Adrenal gland (tissue), 9 donors: ENCODE measurements at regions not wholly inside any gene's neighbourhood (a gene's known extent, or its start where the extent isn't known, plus 50 kb on each side); places are given as distances from the start of the nearest gene placed in this dataset.
"Not testable (repeated sequence)": the region's sequence is repeated elsewhere in the genome, so short reads cannot be mapped to it uniquely, and the experiment has no call there.

Source experiments
- DNase-seq, 7 donors: peaks; one replicate each; pipeline ENCODE4 v3.0.0-alpha.2; 2019 to 2020
- H3K27ac ChIP-seq, 5 donors: fragments of 200-600 bp; sonication (generic) in 4 of 5; 1 replicate in 3 of 5; 2 replicates in 2 of 5; pipeline versions ENCODE4 v1.5.1 to v1.8.0; 2016 to 2020; ENCODE audit warnings: mild to moderate bottlenecking in 1 of 5
- H3K27me3 ChIP-seq: fragments of 200-600 bp; 2 replicates; pipeline ENCODE4 v1.8.0; 2021
- H3K36me3 ChIP-seq, 2 donors: fragments of 200-600 bp; replicated peaks in 1 of 2; 1 replicate in 1 of 2; 2 replicates in 1 of 2; pipeline versions ENCODE4 v1.5.1 to v1.8.0; 2018 to 2022
- H3K4me1 ChIP-seq, 2 donors: fragments of 200-600 bp; replicated peaks in 1 of 2; 1 replicate in 1 of 2; 2 replicates in 1 of 2; pipeline versions ENCODE4 v1.5.1 to v1.8.0; 2018 to 2021
- H3K4me3 ChIP-seq, 4 donors: fragments of 200-600 bp; sonication (generic) in 3 of 4; one replicate each; pipeline ENCODE4 v1.5.1; 2016 to 2018
- H3K9me3 ChIP-seq, 3 donors: fragments of 200-600 bp; sonication (generic) in 1 of 3; replicated peaks in 1 of 3; 1 replicate in 2 of 3; 2 replicates in 1 of 3; pipeline versions ENCODE4 v1.5.1 to v1.8.0; 2016 to 2021
- POLR2A ChIP-seq, 2 donors: fragments of 450-650 bp; IDR thresholded peaks; one replicate each; pipeline ENCODE4 v1.6.1; 2017; ENCODE audit warnings: antibody characterized with exemption in 2 of 2, mild to moderate bottlenecking in 2 of 2, moderate library complexity in 1 of 2
- WGBS, 4 donors: extraction: QIAGEN DNeasy Blood & Tissue Kit in 2 of 4; methylation state at CpG; one replicate each; pipeline versions ENCODE4 v1.1.5 to v1.1.7; 2013 to 2017; 5-methylcytosine and 5-hydroxymethylcytosine counted together
- intact Hi-C, 2 donors: fragments of 100-400 bp; cut with DNase I; formaldehyde crosslinking; loops; one replicate each; pipeline versions ENCODE4 v1.14.1 to v1.15.0; 2022 to 2023
- TF ChIP-seq, protein P1 (sequence below), 6 experiments: fragments of 450-650 bp in 4 of 6; fragments of 200-600 bp in 2 of 6; sonication (generic) in 1 of 6; IDR thresholded peaks; 1 replicate in 5 of 6; 2 replicates in 1 of 6; pipeline versions ENCODE4 v1.5.1 to v1.8.0; 2016 to 2021; ENCODE audit warnings: antibody characterized with exemption in 6 of 6, mild to moderate bottlenecking in 2 of 6, moderate library complexity in 1 of 6
- donor health status: healthy with polysubstance abuse.
- donor health status: Bipolar disorder and iron deficiency.
- donor health status: DM: yes; HTN: yes; CAD: no.
- donor health status: DM: no; HTN: no; CAD: no.
- donor health status: DM: no; HTN: no; CAD: no.

DNA sequence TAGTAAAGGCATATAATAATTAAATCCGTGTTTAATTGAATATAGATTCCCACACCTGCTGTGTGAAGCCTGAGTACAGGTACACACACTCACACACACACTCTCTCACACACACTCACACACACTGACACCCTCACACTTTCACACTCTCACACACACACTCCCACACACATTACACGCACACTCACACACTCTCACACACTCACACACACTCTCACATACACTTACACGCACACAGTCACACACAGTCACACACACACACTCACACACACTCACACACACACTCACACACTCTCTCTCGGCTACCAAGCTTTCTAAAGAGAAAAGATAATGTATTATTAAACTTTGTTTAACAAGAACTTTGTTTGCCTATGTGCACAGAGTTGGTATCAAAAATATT, 195.1 kb upstream of the CTNND2 start:
- intact Hi-C loops = no loop called here
- H3K27me3 ChIP-seq = no peaks in the 10 kb centered on the region
- WGBS, 4 donors = 63 to 70% (median 68%) methylated on average over 4 of the region's 4 CpGs
- DNase-seq = no peak
- H3K27ac ChIP-seq = no peak overlapping the region
- H3K4me3 ChIP-seq = no peak overlapping the region
- TF ChIP-seq, protein P1, sequence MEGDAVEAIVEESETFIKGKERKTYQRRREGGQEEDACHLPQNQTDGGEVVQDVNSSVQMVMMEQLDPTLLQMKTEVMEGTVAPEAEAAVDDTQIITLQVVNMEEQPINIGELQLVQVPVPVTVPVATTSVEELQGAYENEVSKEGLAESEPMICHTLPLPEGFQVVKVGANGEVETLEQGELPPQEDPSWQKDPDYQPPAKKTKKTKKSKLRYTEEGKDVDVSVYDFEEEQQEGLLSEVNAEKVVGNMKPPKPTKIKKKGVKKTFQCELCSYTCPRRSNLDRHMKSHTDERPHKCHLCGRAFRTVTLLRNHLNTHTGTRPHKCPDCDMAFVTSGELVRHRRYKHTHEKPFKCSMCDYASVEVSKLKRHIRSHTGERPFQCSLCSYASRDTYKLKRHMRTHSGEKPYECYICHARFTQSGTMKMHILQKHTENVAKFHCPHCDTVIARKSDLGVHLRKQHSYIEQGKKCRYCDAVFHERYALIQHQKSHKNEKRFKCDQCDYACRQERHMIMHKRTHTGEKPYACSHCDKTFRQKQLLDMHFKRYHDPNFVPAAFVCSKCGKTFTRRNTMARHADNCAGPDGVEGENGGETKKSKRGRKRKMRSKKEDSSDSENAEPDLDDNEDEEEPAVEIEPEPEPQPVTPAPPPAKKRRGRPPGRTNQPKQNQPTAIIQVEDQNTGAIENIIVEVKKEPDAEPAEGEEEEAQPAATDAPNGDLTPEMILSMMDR (IDR thresholded peaks at IDR 0.05) = no peak
- TF ChIP-seq POLR2A (IDR thresholded peaks at IDR 0.05) = no peak
- no peaks in the 10 kb centered on the region for H3K36me3 ChIP-seq
- H3K4me1 ChIP-seq = no peaks in the 10 kb centered on the region
- no peaks in the 10 kb centered on the region for H3K9me3 ChIP-seq

DNA sequence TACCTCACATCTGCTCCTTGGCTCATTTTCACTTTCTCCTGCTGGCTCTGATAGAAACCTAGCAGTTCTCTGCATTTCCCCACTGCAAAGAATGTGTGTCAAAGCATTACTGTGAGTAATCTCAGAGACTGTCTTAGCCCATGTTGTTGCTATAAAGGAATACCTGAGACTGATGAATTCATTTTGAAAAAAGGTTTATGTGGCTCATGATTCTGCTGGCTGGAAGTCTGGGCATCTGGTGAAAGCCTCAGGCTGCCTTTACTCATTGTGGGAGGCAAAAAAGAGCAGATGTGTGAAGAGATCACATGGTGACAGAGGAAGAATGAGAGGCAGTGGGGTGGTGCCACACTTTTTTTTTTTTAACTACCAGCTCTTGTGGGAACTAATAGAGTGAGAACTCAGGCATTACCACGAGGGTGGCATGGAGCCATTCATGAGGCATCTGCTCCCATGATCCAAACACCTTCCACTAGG, 191.6 kb upstream of the CTNND2 start:
- WGBS, 4 donors = 25 to 57% (median 49%) methylated on average over 1 of the region's 1 CpG
- no peak for DNase-seq
- Histone ChIP-seq H3K4me3 (no peak overlapping the region), H3K36me3 (no peaks in the 10 kb centered on the region), H3K4me1 (no peaks in the 10 kb centered on the region), H3K9me3 (no peaks in the 10 kb centered on the region), H3K27me3 (no peaks in the 10 kb centered on the region), H3K27ac (no peak overlapping the region)
- TF ChIP-seq POLR2A (IDR thresholded peaks at IDR 0.05) = no peak
- TF ChIP-seq, protein P1 (IDR thresholded peaks at IDR 0.05) = no peak
- intact Hi-C loops = no loop called here

DNA sequence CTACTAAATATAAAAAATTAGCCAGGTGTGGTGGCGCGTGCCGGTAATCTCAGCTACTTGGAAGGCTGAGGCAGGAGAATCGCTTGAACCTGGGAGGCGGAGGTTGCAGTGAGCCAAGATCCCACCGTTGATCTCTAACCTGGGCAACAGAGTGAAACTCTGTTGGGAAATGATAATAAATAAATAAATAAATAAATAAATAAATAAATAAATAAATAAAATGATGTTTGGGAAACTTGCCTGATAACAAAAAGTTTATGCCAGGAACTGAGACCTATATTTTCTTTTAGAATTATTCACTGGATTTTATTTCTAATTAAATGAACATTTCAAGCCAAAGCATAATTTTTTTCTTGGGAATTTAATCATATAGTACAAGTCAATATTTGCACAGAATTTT, 189.3 kb upstream of the CTNND2 start:
- no peaks in the 10 kb centered on the region for H3K4me1 ChIP-seq
- DNase-seq = no peak
- H3K27me3 ChIP-seq = no peaks in the 10 kb centered on the region
- H3K36me3 ChIP-seq = no peaks in the 10 kb centered on the region
- TF ChIP-seq POLR2A (IDR thresholded peaks at IDR 0.05) = no peak
- TF ChIP-seq, protein P1 (IDR thresholded peaks at IDR 0.05) = no peak
- no peaks in the 10 kb centered on the region for H3K9me3 ChIP-seq
- intact Hi-C loops = no loop called here
- no peak overlapping the region for H3K4me3 ChIP-seq
- WGBS, 4 donors = 93 to 98% (median 97%) methylated on average over 6 of the region's 6 CpGs
- H3K27ac ChIP-seq = no peak overlapping the region

DNA sequence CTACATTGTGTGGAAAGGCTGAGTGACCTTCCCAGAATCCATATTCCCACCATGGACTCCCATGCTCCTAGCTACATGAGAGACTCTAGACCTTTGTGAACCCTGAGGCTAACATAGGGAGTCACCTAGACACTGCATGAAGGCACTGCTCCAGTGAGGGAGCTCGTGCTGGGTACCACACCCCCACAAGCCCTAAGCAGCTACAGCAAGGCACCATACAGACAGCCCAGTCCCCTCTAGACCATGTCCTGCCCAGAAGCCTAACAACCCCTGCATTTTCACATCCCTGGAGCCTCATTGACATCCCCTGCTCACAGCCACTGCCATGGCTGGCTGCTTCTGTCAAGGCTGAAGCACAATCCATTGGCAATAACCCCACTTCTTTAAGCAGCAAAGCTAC, 176.5 kb upstream of the CTNND2 start:
- TF ChIP-seq, protein P1 (IDR thresholded peaks at IDR 0.05) = no peak
- no peak for TF ChIP-seq POLR2A (IDR thresholded peaks at IDR 0.05)
- Histone ChIP-seq H3K4me3 (no peak overlapping the region), H3K9me3 (no peaks in the 10 kb centered on the region), H3K27me3 (no peaks in the 10 kb centered on the region), H3K4me1 (no peaks in the 10 kb centered on the region), H3K27ac (no peak overlapping the region), H3K36me3 (no peaks in the 10 kb centered on the region)
- intact Hi-C loops = no loop called here
- WGBS, 4 donors = 56 to 71% (median 58%) methylated on average over 1 of the region's 1 CpG; no CpG with 5 or more reads in 1 of the 4 donors
- no peak for DNase-seq

DNA sequence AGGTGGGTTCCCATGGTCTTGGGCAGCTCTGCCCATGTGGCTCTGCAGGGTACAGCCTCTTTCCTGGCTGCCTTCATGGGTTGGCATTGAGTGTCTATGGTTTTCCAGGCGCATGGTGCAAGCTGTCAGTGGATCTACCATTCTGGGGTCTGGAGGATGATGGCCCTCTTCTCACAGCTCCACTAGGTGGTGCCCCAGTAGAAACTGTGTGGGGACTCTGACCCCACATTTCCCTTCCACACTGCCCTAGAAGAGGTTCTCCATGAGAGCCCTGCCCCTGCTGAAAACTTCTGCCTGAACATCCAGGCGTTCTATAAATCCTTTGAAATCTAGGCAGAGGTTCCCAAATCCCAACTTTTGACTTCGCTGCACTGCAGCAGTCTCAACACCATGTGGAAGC, 174.0 kb upstream of the CTNND2 start:
- WGBS, 4 donors = 76 to 92% (median 79%) methylated on average over 3 of the region's 3 CpGs
- not testable (repeated sequence) for H3K27ac ChIP-seq

More for the DNA sequence above, 174.0 kb upstream of the CTNND2 start:
- H3K4me3 ChIP-seq, intact Hi-C loops, H3K4me1 ChIP-seq, H3K36me3 ChIP-seq, H3K9me3 ChIP-seq, H3K27me3 ChIP-seq, DNase-seq: not testable (repeated sequence)
